K562 (cell line): ENCODE measurements at regions not wholly inside any gene's neighbourhood (a gene's known extent, or its start where the extent isn't known, plus 50 kb on each side); places are given as distances from the start of the nearest gene placed in this dataset.

ENCODE experiments used
- ATAC-seq: fragments of 200-7000 bp; cut with Tn5 transposase; 3 replicates; pipeline ENCODE4 v1.9.1; 2020; ENCODE audit warnings: moderate library complexity
- BruUV-seq: library from RNA; stranded (reverse); fragments of 400-500 nt; replicated peaks from 2 replicates; lab custom pipeline; 2021; lab: Mats Ljungman, UMichigan
- CTCF ChIA-PET: fragments of 300-600 bp; formaldehyde crosslinking; extraction: SDS; loops from one replicate; lab custom pipeline; 2021; ENCODE audit warnings: low intra/inter-chr PET ratio; lab: Yijun Ruan, JAX
- POLR2A ChIA-PET: fragments of 300-600, 350-650 bp; sonication (Branson Sonifier 250); formaldehyde crosslinking; extraction: SDS; loops from one replicate; lab custom pipeline; 2021; ENCODE audit warnings: antibody characterized with exemption, inconsistent platforms; lab: Yijun Ruan, JAX
- DNase-seq, 4 experiments: peaks; one replicate each; pipeline versions ENCODE4 v3.0.0 to v3.0.0-alpha.2; 2011 to 2018; ENCODE audit warnings: low spot score in 3 of 4, mixed read lengths in 3 of 4; ENCODE audit errors: extremely low read depth in 1 of 4
- FAIRE-seq: peaks from 2 replicates; lab custom pipeline; 2011; peaks lifted over from hg19 to GRCh38; lab: Jason Lieb, UNC
- H2AFZ ChIP-seq: 2 replicates; pipeline ENCODE4 v1.6.0; 2011; ENCODE audit warnings: low read depth, low read length, control low read depth, inconsistent platforms
- H3K27ac ChIP-seq: fragments of 200-600 bp; 3 replicates; pipeline ENCODE4 v1.8.0; 2011; ENCODE audit warnings: low read depth, mild to moderate bottlenecking, control low read depth, inconsistent platforms, low read length, moderate library complexity, mixed read lengths; ENCODE audit errors: extremely low read depth
- H3K27me3 ChIP-seq, 2 experiments: fragments of 300-600 bp in 1 of 2; 2 replicates in 1 of 2; 3 replicates in 1 of 2; pipeline versions ENCODE4 v1.6.0 to v1.8.0; 2011; ENCODE audit warnings: inconsistent platforms in 2 of 2, low read length in 2 of 2, mild to moderate bottlenecking in 1 of 2, mixed read lengths in 1 of 2, moderate library complexity in 1 of 2; ENCODE audit not compliant: control insufficient read depth in 2 of 2, insufficient read depth in 2 of 2
- H3K36me3 ChIP-seq: fragments of 300-600 bp; 3 replicates; pipeline ENCODE4 v1.8.0; 2011; ENCODE audit warnings: mild to moderate bottlenecking, low read length, inconsistent platforms; ENCODE audit not compliant: control insufficient read depth, insufficient read depth
- H3K4me1 ChIP-seq, 2 experiments: fragments of 200-600 bp in 1 of 2; replicated peaks in 1 of 2; 2 replicates in 1 of 2; 3 replicates in 1 of 2; pipeline versions ENCODE4 v1.5.1 to v1.8.0; 2011; ENCODE audit warnings: inconsistent platforms in 2 of 2, low read length in 2 of 2, mild to moderate bottlenecking in 1 of 2, mixed read lengths in 1 of 2, moderate library complexity in 1 of 2; ENCODE audit not compliant: control insufficient read depth in 2 of 2, insufficient read depth in 2 of 2
- H3K4me2 ChIP-seq: 2 replicates; pipeline ENCODE4 v1.6.1; 2011; ENCODE audit warnings: low read length, control low read depth, inconsistent platforms, mixed read lengths; ENCODE audit not compliant: insufficient read depth
- H3K4me3 ChIP-seq: fragments of 200-600 bp; sonication (generic), shearing (Covaris generic); 2 replicates; pipeline ENCODE4 v1.5.1; 2016; ENCODE audit warnings: control low read depth, inconsistent platforms
- H3K79me2 ChIP-seq: fragments of 200-600 bp; 3 replicates; pipeline ENCODE4 v1.8.0; 2011; ENCODE audit warnings: low read length, inconsistent platforms; ENCODE audit not compliant: control insufficient read depth, insufficient read depth
- H3K9ac ChIP-seq, 2 experiments: 2 replicates each; pipeline versions ENCODE4 v1.6.0 to v1.6.1; 2011; ENCODE audit warnings: low read depth in 2 of 2, low read length in 2 of 2, control low read depth in 1 of 2, inconsistent platforms in 1 of 2, mild to moderate bottlenecking in 1 of 2, mixed read lengths in 1 of 2; ENCODE audit not compliant: insufficient read depth in 1 of 2
- H3K9me1 ChIP-seq: one replicate; pipeline ENCODE4 v1.6.0; 2011; ENCODE audit warnings: inconsistent platforms, mild to moderate bottlenecking, low read length, moderate library complexity; ENCODE audit not compliant: control insufficient read depth, insufficient read depth
- H3K9me3 ChIP-seq: replicated peaks from 2 replicates; pipeline ENCODE4 v1.5.1; 2011; ENCODE audit warnings: low read depth, low read length, inconsistent platforms; ENCODE audit not compliant: control insufficient read depth, insufficient read depth
- H4K20me1 ChIP-seq: replicated peaks from 2 replicates; pipeline ENCODE4 v1.6.1; 2011; ENCODE audit warnings: low read length, inconsistent platforms, mixed read lengths; ENCODE audit not compliant: control insufficient read depth, insufficient read depth
- CBFA2T2 ChIP-seq: fragments of 450-650 bp; conservative IDR thresholded peaks from 2 replicates; pipeline ENCODE4 v1.6.1; 2017; ENCODE audit warnings: mild to moderate bottlenecking
- CREB1 ChIP-seq, 2 experiments: sonication (generic) in 1 of 2; formaldehyde crosslinking in 1 of 2; IDR thresholded peaks; 2 replicates each; pipeline versions ENCODE4 v1.6.1 to v1.8.0; 2012 to 2022; ENCODE audit warnings: inconsistent platforms in 1 of 2, mild to moderate bottlenecking in 1 of 2, missing genetic modification reagents in 1 of 2, moderate library complexity in 1 of 2
- GATAD2A ChIP-seq: fragments of 450-650 bp; IDR thresholded peaks from 2 replicates; pipeline ENCODE4 v1.6.1; 2017
- KDM5B ChIP-seq: fragments of 200-600 bp; sonication (generic); IDR thresholded peaks from 2 replicates; pipeline ENCODE4 v1.6.1; 2012; ENCODE audit warnings: low read depth, mild to moderate bottlenecking, moderate library complexity, low read length, control low read depth, inconsistent platforms; ENCODE audit not compliant: insufficient replicate concordance
- MAFF ChIP-seq: IDR thresholded peaks from 2 replicates; pipeline ENCODE4 v1.6.1; 2012; ENCODE audit warnings: low read length, improper control_type of control experiment
- NR2C1 ChIP-seq, 2 experiments: fragments of 450-650 bp; IDR thresholded peaks; 2 replicates each; pipeline ENCODE4 v1.6.1; 2017; ENCODE audit warnings: mild to moderate bottlenecking in 2 of 2, antibody characterized with exemption in 1 of 2, inconsistent platforms in 1 of 2, missing compliant biosample characterization in 1 of 2, missing genetic modification characterization in 1 of 2
- ZNF140 ChIP-seq: fragments of 250-450 bp; sonication (Bioruptor Pico); IDR thresholded peaks from 2 replicates; pipeline ENCODE4 v1.8.0; 2021; ENCODE audit warnings: moderate library complexity, mild to moderate bottlenecking, inconsistent platforms
- ZNF584 ChIP-seq: fragments of 200-800 bp; sonication (Bioruptor generic); IDR thresholded peaks from 2 replicates; pipeline ENCODE4 v1.6.1; 2016; ENCODE audit warnings: low read depth, mild to moderate bottlenecking, missing genetic modification characterization, missing compliant biosample characterization
- WGBS: fragments of 100-300 bp; shearing (Covaris generic); methylation state at CpG from one replicate; pipeline ENCODE4 v1.1.6; 2016; ENCODE audit warnings: low coverage, mixed read lengths; ENCODE audit not compliant: insufficient coverage; ENCODE audit errors: missing lambda C conversion rate; 5-methylcytosine and 5-hydroxymethylcytosine counted together
- in situ Hi-C: fragments of 300-500 bp; cut with MboI; formaldehyde crosslinking; loops from 4 replicates; pipeline ENCODE4 v1.15.0; 2018; ENCODE audit warnings: inconsistent platforms, mixed read lengths
- intact Hi-C: fragments of 100-400 bp; cut with micrococcal nuclease; formaldehyde crosslinking; loops from 2 replicates; pipeline ENCODE4 v1.14.2; 2022
- TF ChIP-seq, protein P1 (sequence below): IDR thresholded peaks from 2 replicates; pipeline ENCODE4 v1.6.1; 2016; ENCODE audit warnings: missing genetic modification characterization, missing compliant biosample characterization
- TF ChIP-seq, protein P2 (sequence below): fragments of 450-650 bp; formaldehyde crosslinking; IDR thresholded peaks from 2 replicates; pipeline ENCODE4 v1.4.0; 2020; ENCODE audit warnings: mild to moderate bottlenecking, moderate library complexity

DNA sequence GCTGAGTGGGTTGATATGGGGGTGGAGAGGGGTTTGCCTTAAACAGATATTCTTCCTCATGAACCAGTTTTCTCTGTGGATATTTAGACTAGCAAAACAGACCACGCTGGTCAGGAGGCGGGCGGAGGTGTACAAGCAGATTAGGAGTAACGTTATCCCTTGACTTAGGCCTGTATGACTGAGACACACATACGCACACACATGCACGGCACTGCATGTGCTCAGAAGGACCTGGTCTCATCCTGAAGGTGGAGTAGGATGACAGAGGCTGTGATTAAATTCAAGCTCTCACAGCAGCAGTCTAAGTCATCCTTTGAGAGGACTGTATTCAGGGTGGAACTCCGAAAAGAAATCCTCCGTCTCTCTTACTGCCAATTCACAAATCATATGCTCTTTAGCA, 209.7 kb downstream of the DIRAS2 start (continued):
- no peak for TF ChIP-seq KDM5B

DNA sequence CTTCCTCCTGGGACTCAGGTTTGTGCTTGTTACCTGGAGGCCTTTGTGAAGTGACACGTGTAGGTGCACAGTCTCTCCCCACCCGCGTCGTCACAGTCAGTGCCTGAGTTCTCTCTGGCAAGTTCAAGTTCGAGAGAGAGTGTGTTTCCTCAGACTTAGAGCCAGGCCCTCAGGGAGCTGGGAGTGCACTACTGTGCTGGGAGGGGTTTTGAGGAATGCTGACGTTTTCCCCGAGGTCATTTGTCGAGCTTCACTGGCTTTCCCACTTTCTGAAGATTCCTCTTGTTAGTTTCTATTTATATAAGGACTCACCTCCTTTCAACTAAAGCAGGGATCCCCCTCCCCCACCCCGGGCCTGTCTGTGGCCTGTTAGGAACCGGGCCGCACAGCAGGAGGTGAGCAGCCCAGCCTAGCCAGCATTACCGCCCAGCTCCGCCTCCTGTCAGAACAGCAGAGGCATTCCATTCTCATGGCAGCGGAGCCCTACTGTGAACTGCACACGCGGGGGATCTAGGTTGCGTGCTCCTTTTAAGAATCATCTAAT, 209.2 kb downstream of the DIRAS2 start:
- Histone ChIP-seq H3K27me3 (no peaks in the 10 kb centered on the region; a peak in 1 of 5 replicates), H3K9ac (no peak overlapping the region), H3K9me1 (no peaks in the 10 kb centered on the region), H3K36me3 (no peaks in the 10 kb centered on the region), H3K4me3 (no peak overlapping the region), H4K20me1 (no peaks in the 10 kb centered on the region), H3K79me2 (no peaks in the 10 kb centered on the region), H3K4me2 (no peak overlapping the region), H2AFZ (no peak overlapping the region; the same call in 1 of the 2 replicates), H3K4me1 (no peaks in the 10 kb centered on the region), H3K9me3 (no peaks in the 10 kb centered on the region), H3K27ac (no peak overlapping the region)
- TF ChIP-seq ZNF140 (CRISPR knock-in tag) (no peak), CBFA2T2 (no peak), GATAD2A (no peak), MAFF (no peak), ZNF584 (CRISPR knock-in tag) (no peak), NR2C1 (IDR thresholded peaks at IDR 0.05) (no peak), NR2C1 (tag; IDR thresholded peaks at IDR 0.05) (no peak), CREB1 (IDR thresholded peaks at IDR 0.05) (no peak), CREB1 (CRISPR knock-in tag; IDR thresholded peaks at IDR 0.05) (no peak)
- TF ChIP-seq, protein P1, sequence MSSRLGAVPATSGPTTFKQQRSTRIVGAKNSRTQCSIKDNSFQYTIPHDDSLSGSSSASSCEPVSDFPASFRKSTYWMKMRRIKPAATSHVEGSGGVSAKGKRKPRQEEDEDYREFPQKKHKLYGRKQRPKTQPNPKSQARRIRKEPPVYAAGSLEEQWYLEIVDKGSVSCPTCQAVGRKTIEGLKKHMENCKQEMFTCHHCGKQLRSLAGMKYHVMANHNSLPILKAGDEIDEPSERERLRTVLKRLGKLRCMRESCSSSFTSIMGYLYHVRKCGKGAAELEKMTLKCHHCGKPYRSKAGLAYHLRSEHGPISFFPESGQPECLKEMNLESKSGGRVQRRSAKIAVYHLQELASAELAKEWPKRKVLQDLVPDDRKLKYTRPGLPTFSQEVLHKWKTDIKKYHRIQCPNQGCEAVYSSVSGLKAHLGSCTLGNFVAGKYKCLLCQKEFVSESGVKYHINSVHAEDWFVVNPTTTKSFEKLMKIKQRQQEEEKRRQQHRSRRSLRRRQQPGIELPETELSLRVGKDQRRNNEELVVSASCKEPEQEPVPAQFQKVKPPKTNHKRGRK, result no peak
- TF ChIP-seq, protein P2, sequence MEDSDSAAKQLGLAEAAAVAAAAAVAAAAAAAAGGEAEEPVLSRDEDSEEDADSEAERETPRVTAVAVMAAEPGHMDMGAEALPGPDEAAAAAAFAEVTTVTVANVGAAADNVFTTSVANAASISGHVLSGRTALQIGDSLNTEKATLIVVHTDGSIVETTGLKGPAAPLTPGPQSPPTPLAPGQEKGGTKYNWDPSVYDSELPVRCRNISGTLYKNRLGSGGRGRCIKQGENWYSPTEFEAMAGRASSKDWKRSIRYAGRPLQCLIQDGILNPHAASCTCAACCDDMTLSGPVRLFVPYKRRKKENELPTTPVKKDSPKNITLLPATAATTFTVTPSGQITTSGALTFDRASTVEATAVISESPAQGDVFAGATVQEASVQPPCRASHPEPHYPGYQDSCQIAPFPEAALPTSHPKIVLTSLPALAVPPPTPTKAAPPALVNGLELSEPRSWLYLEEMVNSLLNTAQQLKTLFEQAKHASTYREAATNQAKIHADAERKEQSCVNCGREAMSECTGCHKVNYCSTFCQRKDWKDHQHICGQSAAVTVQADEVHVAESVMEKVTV (CRISPR knock-in tag), result no peak
- no TSS peak for BruUV-seq
- intact Hi-C loops, result no loop called here
- ChIA-PET POLR2A (no interaction called here), CTCF (no interaction called here)
- WGBS, result 4% methylated on average over 12 of the region's 17 CpGs
- in situ Hi-C loops, result no loop called here
- DNase-seq (peak in 1 of 4 experiments; percentile 13), FAIRE-seq (no peak), ATAC-seq (peak; percentile 59)
